ENCODE measurements at regions not wholly inside any gene's neighbourhood (a gene's known extent, or its start where the extent isn't known, plus 50 kb on each side); places are given as distances from the start of the nearest gene placed in this dataset.

GRCh38 chr5:28174691-28175090 lies 1136.3 kb upstream of the CDH9 start:
- in situ Hi-C loops (cut with MboI; ENCODE audit: low pct_ligation_motif_present in 1 of 4, low pct_unique_long_range_greater_than_20kb in 1 of 4, low sequenced_read_pairs in 3 of 4): no loop called here
- DNase-seq: no peak
- no peaks in the 10 kb centered on the region for H3K4me1 ChIP-seq
- intact Hi-C loops (cut with DNase I; ENCODE audit: low total_unique reads): no loop called here
- peaks cover 0 to 4% of the 10 kb centered on the region in 2 donors for H3K9me3 ChIP-seq
- H3K36me3 ChIP-seq: no peaks in the 10 kb centered on the region
- TF ChIP-seq, protein P1, sequence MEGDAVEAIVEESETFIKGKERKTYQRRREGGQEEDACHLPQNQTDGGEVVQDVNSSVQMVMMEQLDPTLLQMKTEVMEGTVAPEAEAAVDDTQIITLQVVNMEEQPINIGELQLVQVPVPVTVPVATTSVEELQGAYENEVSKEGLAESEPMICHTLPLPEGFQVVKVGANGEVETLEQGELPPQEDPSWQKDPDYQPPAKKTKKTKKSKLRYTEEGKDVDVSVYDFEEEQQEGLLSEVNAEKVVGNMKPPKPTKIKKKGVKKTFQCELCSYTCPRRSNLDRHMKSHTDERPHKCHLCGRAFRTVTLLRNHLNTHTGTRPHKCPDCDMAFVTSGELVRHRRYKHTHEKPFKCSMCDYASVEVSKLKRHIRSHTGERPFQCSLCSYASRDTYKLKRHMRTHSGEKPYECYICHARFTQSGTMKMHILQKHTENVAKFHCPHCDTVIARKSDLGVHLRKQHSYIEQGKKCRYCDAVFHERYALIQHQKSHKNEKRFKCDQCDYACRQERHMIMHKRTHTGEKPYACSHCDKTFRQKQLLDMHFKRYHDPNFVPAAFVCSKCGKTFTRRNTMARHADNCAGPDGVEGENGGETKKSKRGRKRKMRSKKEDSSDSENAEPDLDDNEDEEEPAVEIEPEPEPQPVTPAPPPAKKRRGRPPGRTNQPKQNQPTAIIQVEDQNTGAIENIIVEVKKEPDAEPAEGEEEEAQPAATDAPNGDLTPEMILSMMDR (IDR thresholded peaks at IDR 0.05): no peak
- no peak for TF ChIP-seq POLR2AphosphoS5 (IDR thresholded peaks at IDR 0.05)
- no peak for TF ChIP-seq POLR2A (IDR thresholded peaks at IDR 0.05)
- TF ChIP-seq EP300 (IDR thresholded peaks at IDR 0.05; ENCODE audit: low read depth): no peak
- no peak overlapping the region for H3K27ac ChIP-seq
- H3K4me3 ChIP-seq: no peak overlapping the region
- H3K27me3 ChIP-seq: no peaks in the 10 kb centered on the region

GRCh38 chr5:28165096-28165495 lies 1126.7 kb upstream of the CDH9 start:
- WGBS, 2 donors (ENCODE audit: low coverage in 1 of 2): 69 to 87% methylated on average over 5 of the region's 5 CpGs
- intact Hi-C loops (cut with DNase I; ENCODE audit: low total_unique reads) (no loop called here), in situ Hi-C loops (cut with MboI; ENCODE audit: low pct_ligation_motif_present in 1 of 4, low pct_unique_long_range_greater_than_20kb in 1 of 4, low sequenced_read_pairs in 3 of 4) (no loop called here)
- no peaks in the 10 kb centered on the region for H3K27me3 ChIP-seq
- DNase-seq: no peak
- H3K9me3 ChIP-seq: no peaks in the 10 kb centered on the region
- H3K36me3 ChIP-seq: no peaks in the 10 kb centered on the region
- TF ChIP-seq POLR2A (IDR thresholded peaks at IDR 0.05): no peak
- TF ChIP-seq, protein P1 (IDR thresholded peaks at IDR 0.05): no peak
- TF ChIP-seq EP300 (IDR thresholded peaks at IDR 0.05; ENCODE audit: low read depth): no peak
- TF ChIP-seq POLR2AphosphoS5 (IDR thresholded peaks at IDR 0.05): no peak
- no peak overlapping the region for H3K4me3 ChIP-seq
- H3K4me1 ChIP-seq: no peaks in the 10 kb centered on the region
- no peak overlapping the region for H3K27ac ChIP-seq

DNA sequence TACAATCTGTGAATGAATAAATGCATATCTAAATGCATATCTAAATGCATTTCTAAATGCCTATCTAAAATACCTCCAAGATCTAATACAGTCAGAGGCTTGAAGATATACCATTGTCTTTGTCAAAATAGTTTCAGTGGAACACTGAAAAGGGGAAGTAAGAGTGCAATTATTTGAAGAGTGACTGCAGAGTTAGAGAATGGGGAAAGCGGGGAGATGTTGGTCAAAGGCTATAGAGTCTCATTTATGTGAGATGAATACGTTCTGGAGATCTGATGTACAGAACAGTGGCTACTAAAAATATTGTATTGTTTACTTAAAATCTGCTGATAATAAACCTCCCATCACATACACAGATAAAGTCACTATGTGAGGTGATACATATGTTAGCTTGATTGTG lies 1126.2 kb upstream of the CDH9 start:
- Histone ChIP-seq H3K4me3 (no peak overlapping the region), H3K27me3 (no peaks in the 10 kb centered on the region), H3K4me1 (no peaks in the 10 kb centered on the region), H3K36me3 (no peaks in the 10 kb centered on the region), H3K9me3 (no peaks in the 10 kb centered on the region), H3K27ac (no peak overlapping the region)
- WGBS, 2 donors (ENCODE audit: low coverage in 1 of 2): 67 to 85% methylated on average over 2 of the region's 2 CpGs
- in situ Hi-C loops (cut with MboI; ENCODE audit: low pct_ligation_motif_present in 1 of 4, low pct_unique_long_range_greater_than_20kb in 1 of 4, low sequenced_read_pairs in 3 of 4): no loop called here
- TF ChIP-seq POLR2AphosphoS5 (IDR thresholded peaks at IDR 0.05) (no peak), POLR2A (IDR thresholded peaks at IDR 0.05) (no peak), EP300 (IDR thresholded peaks at IDR 0.05; ENCODE audit: low read depth) (no peak)
- TF ChIP-seq, protein P1 (IDR thresholded peaks at IDR 0.05): no peak
- intact Hi-C loops (cut with DNase I; ENCODE audit: low total_unique reads): no loop called here
- DNase-seq: no peak

GRCh38 chr5:28156981-28157380 lies 1118.6 kb upstream of the CDH9 start:
- intact Hi-C loops (cut with DNase I; ENCODE audit: low total_unique reads) (no loop called here), in situ Hi-C loops (cut with MboI; ENCODE audit: low pct_ligation_motif_present in 1 of 4, low pct_unique_long_range_greater_than_20kb in 1 of 4, low sequenced_read_pairs in 3 of 4) (no loop called here)
- no peaks in the 10 kb centered on the region for H3K27me3 ChIP-seq
- no peak for DNase-seq
- H3K27ac ChIP-seq: no peak overlapping the region
- no peak overlapping the region for H3K4me3 ChIP-seq
- 60 to 66% methylated on average over 6 of the region's 6 CpGs for WGBS, 2 donors (ENCODE audit: low coverage in 1 of 2)
- H3K9me3 ChIP-seq: no peaks in the 10 kb centered on the region
- no peak for TF ChIP-seq EP300 (IDR thresholded peaks at IDR 0.05; ENCODE audit: low read depth)
- TF ChIP-seq, protein P1 (IDR thresholded peaks at IDR 0.05): no peak
- TF ChIP-seq POLR2A (IDR thresholded peaks at IDR 0.05): no peak
- no peak for TF ChIP-seq POLR2AphosphoS5 (IDR thresholded peaks at IDR 0.05)
- no peaks in the 10 kb centered on the region for H3K36me3 ChIP-seq
- no peaks in the 10 kb centered on the region for H3K4me1 ChIP-seq
